ENCODE measurements at regions not wholly inside any gene's neighbourhood (a gene's known extent, or its start where the extent isn't known, plus 50 kb on each side); places are given as distances from the start of the nearest gene placed in this dataset.
"Not testable (repeated sequence)": the region's sequence is repeated elsewhere in the genome, so short reads cannot be mapped to it uniquely, and the experiment has no call there.

- no peak for DNase-seq (ENCODE audit: low read depth in 1 of 2, low spot score in 1 of 2)
Observed at GRCh38 chr1:208465786-208466590, 221.8 kb upstream of the PLXNA2 start.

- DNase-seq (ENCODE audit: low read depth in 1 of 2, low spot score in 1 of 2): no peak
Observed at GRCh38 chr1:208467151-208467780, 223.1 kb upstream of the PLXNA2 start.

- DNase-seq (ENCODE audit: low read depth in 1 of 2, low spot score in 1 of 2): no peak
Observed at GRCh38 chr1:208475449-208475848, 231.3 kb upstream of the PLXNA2 start.

- DNase-seq (ENCODE audit: low read depth in 1 of 2, low spot score in 1 of 2): no peak
Observed at GRCh38 chr1:208475951-208476845, 232.0 kb upstream of the PLXNA2 start.

- no peak for DNase-seq (ENCODE audit: low read depth in 1 of 2, low spot score in 1 of 2)
Observed at GRCh38 chr1:208476846-208477170, 232.6 kb upstream of the PLXNA2 start.

- DNase-seq (ENCODE audit: low read depth in 1 of 2, low spot score in 1 of 2): no peak
Observed at GRCh38 chr1:208479435-208479834, 235.3 kb upstream of the PLXNA2 start.

- DNase-seq (ENCODE audit: low read depth in 1 of 2, low spot score in 1 of 2): no peak
Observed at GRCh38 chr1:208485512-208485911, 241.3 kb upstream of the PLXNA2 start.

GRCh38 chr1:208486677-208487076, 242.5 kb upstream of the PLXNA2 start:
- DNase-seq (ENCODE audit: low read depth in 1 of 2, low spot score in 1 of 2): no peak

GRCh38 chr1:208488432-208488831, 244.2 kb upstream of the PLXNA2 start:
- not testable (repeated sequence) for DNase-seq (ENCODE audit: low read depth in 1 of 2, low spot score in 1 of 2)

- no peak for DNase-seq (ENCODE audit: low read depth in 1 of 2, low spot score in 1 of 2)
Observed at GRCh38 chr1:208496467-208497371, 252.5 kb upstream of the PLXNA2 start.

- DNase-seq (ENCODE audit: low read depth in 1 of 2, low spot score in 1 of 2): no peak
Observed at GRCh38 chr1:208497866-208498541, 253.8 kb upstream of the PLXNA2 start.

GRCh38 chr1:208499026-208499425, 254.8 kb upstream of the PLXNA2 start:
- DNase-seq (ENCODE audit: low read depth in 1 of 2, low spot score in 1 of 2): no peak

GRCh38 chr1:208499601-208500000, 255.4 kb upstream of the PLXNA2 start:
- no peak for DNase-seq (ENCODE audit: low read depth in 1 of 2, low spot score in 1 of 2)

GRCh38 chr1:208500375-208500774, 256.2 kb upstream of the PLXNA2 start:
- DNase-seq (ENCODE audit: low read depth in 1 of 2, low spot score in 1 of 2): no peak

- DNase-seq (ENCODE audit: low read depth in 1 of 2, low spot score in 1 of 2): no peak
Observed at GRCh38 chr1:208501542-208501941, 257.4 kb upstream of the PLXNA2 start.

GRCh38 chr1:208503787-208504186, 259.6 kb upstream of the PLXNA2 start:
- no peak for DNase-seq (ENCODE audit: low read depth in 1 of 2, low spot score in 1 of 2)

- no peak for DNase-seq (ENCODE audit: low read depth in 1 of 2, low spot score in 1 of 2)
Observed at GRCh38 chr1:208506812-208507211, 262.6 kb upstream of the PLXNA2 start.

- no peak for DNase-seq (ENCODE audit: low read depth in 1 of 2, low spot score in 1 of 2)
Observed at GRCh38 chr1:208509072-208509471, 264.9 kb upstream of the PLXNA2 start.

- no peak for DNase-seq (ENCODE audit: low read depth in 1 of 2, low spot score in 1 of 2)
Observed at GRCh38 chr1:208510192-208510952, 266.2 kb upstream of the PLXNA2 start.
